Stomach (tissue), 8 donors: ENCODE measurements at regions not wholly inside any gene's neighbourhood (a gene's known extent, or its start where the extent isn't known, plus 50 kb on each side); places are given as distances from the start of the nearest gene placed in this dataset.

Experiments used
- DNase-seq, 2 donors: peaks; one replicate each; pipeline versions ENCODE4 v3.0.0 to v3.0.0-alpha.2; 2013 to 2019
- H3K27ac ChIP-seq, 5 donors: fragments of 200-600 bp in 4 of 5; sonication (generic) in 4 of 5; one replicate each; pipeline ENCODE4 v1.5.1; 2013 to 2019; ENCODE audit warnings: mild to moderate bottlenecking in 1 of 5, moderate library complexity in 1 of 5
- H3K27me3 ChIP-seq, 3 donors: fragments of 200-600 bp; sonication (generic); one replicate each; pipeline ENCODE4 v1.5.1; 2017 to 2019; ENCODE audit warnings: mixed run types in 1 of 3
- H3K36me3 ChIP-seq, 4 donors: fragments of 200-600 bp; sonication (generic); 1 replicate in 3 of 4; 2 replicates in 1 of 4; pipeline ENCODE4 v1.5.1; 2016 to 2019
- H3K4me1 ChIP-seq, 4 donors: fragments of 200-600 bp; sonication (generic); one replicate each; pipeline ENCODE4 v1.5.1; 2016 to 2019
- H3K4me3 ChIP-seq, 4 donors: fragments of 200-600 bp; sonication (generic) in 3 of 4; one replicate each; pipeline ENCODE4 v1.5.1; 2016 to 2019; ENCODE audit warnings: mild to moderate bottlenecking in 1 of 4
- H3K9me3 ChIP-seq, 4 donors: fragments of 200-600 bp; sonication (generic); one replicate each; pipeline ENCODE4 v1.5.1; 2016 to 2019
- EP300 ChIP-seq: sonication (generic); formaldehyde crosslinking; IDR thresholded peaks from one replicate; pipeline ENCODE4 v1.6.1; 2017; ENCODE audit warnings: antibody characterized with exemption
- POLR2A ChIP-seq, 4 donors: fragments of 450-650 bp; IDR thresholded peaks; one replicate each; pipeline ENCODE4 v1.6.1; 2016; ENCODE audit warnings: antibody characterized with exemption in 4 of 4, control low read depth in 2 of 4, mild to moderate bottlenecking in 1 of 4, moderate library complexity in 1 of 4
- POLR2AphosphoS5 ChIP-seq, 3 donors: sonication (generic); formaldehyde crosslinking; IDR thresholded peaks; one replicate each; pipeline ENCODE4 v1.6.1; 2016; ENCODE audit warnings: antibody characterized with exemption in 3 of 3
- WGBS, 5 donors: extraction: QIAGEN DNeasy Blood & Tissue Kit in 3 of 5; methylation state at CpG; one replicate each; pipeline versions ENCODE4 v1.1.5 to v1.1.7; 2013 to 2018; 5-methylcytosine and 5-hydroxymethylcytosine counted together
- intact Hi-C: fragments of 100-400 bp; cut with DNase I; formaldehyde crosslinking; loops from one replicate; pipeline ENCODE4 v1.15.1; 2023; ENCODE audit warnings: low total_unique reads
- TF ChIP-seq, protein P1 (sequence below), 7 experiments: fragments of 450-650 bp in 4 of 7; fragments of 200-600 bp in 3 of 7; sonication (generic) in 3 of 7; IDR thresholded peaks; one replicate each; pipeline ENCODE4 v1.5.1; 2016 to 2019; ENCODE audit warnings: antibody characterized with exemption in 7 of 7, control low read depth in 2 of 7, mild to moderate bottlenecking in 1 of 7
- donor health status: healthy with polysubstance abuse.
- donor health status: Bipolar disorder and iron deficiency.
- donor health status: healthy.

DNA sequence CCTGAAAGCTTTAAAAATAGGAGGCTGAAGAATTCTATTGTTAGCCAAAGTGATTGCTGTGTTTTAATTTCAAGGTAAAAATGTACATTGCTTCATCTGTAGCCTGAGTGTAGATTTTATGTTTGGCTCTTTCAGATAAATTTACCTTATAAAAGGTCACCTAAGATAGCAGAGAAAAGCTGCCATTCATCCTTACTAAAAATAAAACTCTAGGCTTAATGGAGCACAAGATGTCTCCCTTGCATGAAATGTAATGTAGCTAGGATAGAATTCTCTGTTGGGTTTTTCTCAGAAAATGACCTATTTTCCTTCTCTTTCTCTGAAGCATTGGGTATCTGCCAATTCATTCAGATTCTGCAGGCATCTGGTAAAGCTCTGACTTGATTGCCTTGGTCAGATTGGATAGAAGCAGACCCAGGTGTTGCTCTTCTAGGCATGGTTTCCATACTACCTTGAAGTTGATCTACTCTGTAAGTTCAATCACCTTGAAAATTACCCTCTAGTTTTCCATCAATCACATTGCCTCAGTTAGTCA, 176.6 kb upstream of the GORAB start:
- intact Hi-C loops: no loop called here
- H3K27ac ChIP-seq: no peak overlapping the region
- no peaks in the 10 kb centered on the region for H3K9me3 ChIP-seq
- no peak overlapping the region for H3K4me3 ChIP-seq
- no peaks in the 10 kb centered on the region for H3K36me3 ChIP-seq
- no peaks in the 10 kb centered on the region for H3K4me1 ChIP-seq
- H3K27me3 ChIP-seq: no peaks in the 10 kb centered on the region
- TF ChIP-seq POLR2A (IDR thresholded peaks at IDR 0.05) (no peak), EP300 (no peak), POLR2AphosphoS5 (IDR thresholded peaks at IDR 0.05) (no peak)
- TF ChIP-seq, protein P1, sequence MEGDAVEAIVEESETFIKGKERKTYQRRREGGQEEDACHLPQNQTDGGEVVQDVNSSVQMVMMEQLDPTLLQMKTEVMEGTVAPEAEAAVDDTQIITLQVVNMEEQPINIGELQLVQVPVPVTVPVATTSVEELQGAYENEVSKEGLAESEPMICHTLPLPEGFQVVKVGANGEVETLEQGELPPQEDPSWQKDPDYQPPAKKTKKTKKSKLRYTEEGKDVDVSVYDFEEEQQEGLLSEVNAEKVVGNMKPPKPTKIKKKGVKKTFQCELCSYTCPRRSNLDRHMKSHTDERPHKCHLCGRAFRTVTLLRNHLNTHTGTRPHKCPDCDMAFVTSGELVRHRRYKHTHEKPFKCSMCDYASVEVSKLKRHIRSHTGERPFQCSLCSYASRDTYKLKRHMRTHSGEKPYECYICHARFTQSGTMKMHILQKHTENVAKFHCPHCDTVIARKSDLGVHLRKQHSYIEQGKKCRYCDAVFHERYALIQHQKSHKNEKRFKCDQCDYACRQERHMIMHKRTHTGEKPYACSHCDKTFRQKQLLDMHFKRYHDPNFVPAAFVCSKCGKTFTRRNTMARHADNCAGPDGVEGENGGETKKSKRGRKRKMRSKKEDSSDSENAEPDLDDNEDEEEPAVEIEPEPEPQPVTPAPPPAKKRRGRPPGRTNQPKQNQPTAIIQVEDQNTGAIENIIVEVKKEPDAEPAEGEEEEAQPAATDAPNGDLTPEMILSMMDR (IDR thresholded peaks at IDR 0.05): no peak
- DNase-seq: no peak

- H3K36me3 ChIP-seq: no peaks in the 10 kb centered on the region
- H3K27ac ChIP-seq: no peak overlapping the region
- H3K4me1 ChIP-seq: no peaks in the 10 kb centered on the region
- H3K4me3 ChIP-seq: no peak overlapping the region
- no peak for DNase-seq
- no peaks in the 10 kb centered on the region for H3K9me3 ChIP-seq
- H3K27me3 ChIP-seq: no peaks in the 10 kb centered on the region
- TF ChIP-seq, protein P1 (IDR thresholded peaks at IDR 0.05): no peak
- TF ChIP-seq POLR2A (IDR thresholded peaks at IDR 0.05) (no peak), POLR2AphosphoS5 (IDR thresholded peaks at IDR 0.05) (no peak), EP300 (no peak)
- intact Hi-C loops: no loop called here
Measured at GRCh38 chr1:170356585-170356984, 175.4 kb upstream of the GORAB start.

DNA sequence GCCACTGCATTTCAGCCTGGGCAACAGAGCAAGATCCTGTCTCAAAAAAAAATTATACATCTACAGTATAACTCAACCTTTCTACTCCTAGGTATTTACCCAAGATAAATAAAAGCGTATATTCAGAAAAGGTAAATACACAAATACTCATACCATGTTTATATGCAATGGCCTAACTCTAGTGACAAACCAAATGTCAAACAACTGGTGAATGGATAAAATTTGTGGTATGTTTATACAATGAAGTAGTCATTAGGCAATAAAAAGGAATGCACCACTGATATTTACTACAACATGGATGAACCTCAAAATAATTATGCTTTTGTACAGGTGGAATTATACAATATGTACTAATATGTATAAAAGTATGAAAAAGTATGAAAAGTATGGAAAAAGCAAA, 174.2 kb upstream of the GORAB start:
- H3K27me3 ChIP-seq: no peaks in the 10 kb centered on the region
- TF ChIP-seq POLR2AphosphoS5 (IDR thresholded peaks at IDR 0.05) (no peak), EP300 (no peak), POLR2A (IDR thresholded peaks at IDR 0.05) (no peak)
- TF ChIP-seq, protein P1 (IDR thresholded peaks at IDR 0.05): no peak
- peaks cover 0 to 3% (median 2%) of the 10 kb centered on the region in 4 donors for H3K9me3 ChIP-seq
- H3K4me3 ChIP-seq: no peak overlapping the region
- no peak overlapping the region for H3K27ac ChIP-seq
- no peak for DNase-seq
- whole genome bisulfite sequencing, 5 donors: 28 to 58% (median 50%) methylated on average over 1 of the region's 1 CpG
- no peaks in the 10 kb centered on the region for H3K4me1 ChIP-seq
- H3K36me3 ChIP-seq: no peaks in the 10 kb centered on the region
- intact Hi-C loops: no loop called here

GRCh38 chr1:170360601-170361000, 171.4 kb upstream of the GORAB start:
- no peaks in the 10 kb centered on the region for H3K27me3 ChIP-seq
- no peaks in the 10 kb centered on the region for H3K36me3 ChIP-seq
- H3K4me1 ChIP-seq: no peaks in the 10 kb centered on the region
- TF ChIP-seq, protein P1 (IDR thresholded peaks at IDR 0.05): no peak
- no peak for TF ChIP-seq EP300
- TF ChIP-seq POLR2A (IDR thresholded peaks at IDR 0.05): no peak
- TF ChIP-seq POLR2AphosphoS5 (IDR thresholded peaks at IDR 0.05): no peak
- DNase-seq: no peak
- intact Hi-C loops: no loop called here
- peaks cover 0 to 11% (median 2%) of the 10 kb centered on the region in 4 donors for H3K9me3 ChIP-seq
- 73 to 81% (median 76%) methylated on average over 3 of the region's 3 CpGs for WGBS, 5 donors
- H3K27ac ChIP-seq: no peak overlapping the region
- H3K4me3 ChIP-seq: no peak overlapping the region
